ENCODE measurements at regions not wholly inside any gene's neighbourhood (a gene's known extent, or its start where the extent isn't known, plus 50 kb on each side); places are given as distances from the start of the nearest gene placed in this dataset.

GRCh38 chr16:13397126-13397525 lies 495.7 kb downstream of the SHISA9 start:
- no peak for DNase-seq

DNA sequence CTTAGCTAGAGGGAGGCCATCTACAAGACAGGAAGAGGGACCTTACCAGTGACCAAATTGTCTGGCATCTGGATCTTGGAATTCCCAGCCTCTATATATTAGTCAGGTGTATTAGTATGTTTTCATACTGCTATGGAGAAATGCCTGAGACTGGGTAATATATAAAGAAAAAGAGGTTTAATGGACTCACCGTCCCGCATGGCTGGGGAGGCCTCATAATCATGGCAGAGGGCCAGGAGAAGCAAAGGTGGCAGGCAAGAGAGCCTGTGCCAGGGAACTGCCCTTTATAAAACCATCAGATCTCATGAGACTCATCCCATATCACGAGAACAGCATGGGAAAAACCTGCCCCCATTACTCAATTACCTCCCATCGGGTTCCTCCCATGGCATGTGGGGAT lies 500.2 kb downstream of the SHISA9 start:
- no peak for DNase-seq

DNA sequence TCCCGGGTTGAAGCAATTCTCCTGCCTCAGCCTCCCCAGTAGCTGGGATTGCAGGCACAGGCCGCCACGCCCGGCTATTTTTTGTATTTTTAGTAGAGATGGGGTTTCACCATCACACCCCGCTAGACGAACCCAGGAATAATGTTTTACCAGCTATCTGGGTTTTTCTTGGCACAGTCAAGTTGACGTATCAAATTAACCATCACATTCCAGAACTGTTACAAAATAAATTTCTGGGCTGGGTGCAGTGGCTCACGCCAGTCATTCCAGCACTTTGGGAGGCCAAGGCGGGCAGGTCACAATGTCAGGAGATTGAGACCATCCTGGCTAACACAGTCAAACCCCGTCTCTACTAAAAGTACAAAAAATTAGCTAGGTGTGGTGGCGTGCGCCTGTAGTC lies 501.2 kb downstream of the SHISA9 start:
- no peak for DNase-seq

DNA sequence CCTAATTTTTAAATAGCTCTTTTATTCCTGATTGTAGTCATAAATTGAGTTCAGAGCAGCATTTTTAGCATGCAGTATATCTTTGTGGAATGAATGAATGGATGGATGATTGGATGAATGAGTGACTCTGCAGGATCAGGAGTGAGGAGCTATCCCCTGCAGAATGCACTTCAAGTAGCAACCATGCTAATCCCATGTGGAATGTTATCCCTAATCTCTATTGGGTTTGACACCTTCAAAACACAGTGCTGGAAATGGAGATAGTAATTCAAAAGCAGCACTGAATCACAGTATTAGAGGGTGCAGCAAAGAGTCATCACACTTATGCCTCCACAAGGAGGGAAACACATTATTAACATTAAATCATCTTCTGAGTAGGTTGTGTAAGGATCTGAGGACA lies 501.9 kb downstream of the SHISA9 start:
- DNase-seq: no peak

GRCh38 chr16:13414154-13414553 lies 505.8 kb upstream of the ERCC4 start:
- DNase-seq: no peak

DNA sequence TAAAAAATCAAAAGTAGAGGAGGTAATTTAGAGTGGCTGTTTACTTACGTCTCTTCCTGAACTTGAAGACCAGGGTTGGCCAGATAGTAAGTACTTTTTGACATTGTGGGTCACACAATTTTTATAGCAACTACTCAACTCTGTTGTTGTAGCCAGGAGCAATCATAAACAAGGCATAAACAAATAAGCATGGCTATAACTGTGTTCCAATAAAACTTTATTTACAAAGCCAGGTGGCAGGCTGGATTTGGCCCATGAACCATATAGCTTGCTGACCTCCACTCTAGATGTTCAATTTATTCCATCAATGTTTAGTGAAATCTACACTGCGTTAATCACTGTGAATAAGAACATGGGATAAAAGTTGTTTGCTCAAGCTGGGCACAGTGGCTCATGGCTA lies 500.4 kb upstream of the ERCC4 start:
- no peak for DNase-seq

GRCh38 chr16:13421726-13422125 lies 498.2 kb upstream of the ERCC4 start:
- no peak for DNase-seq

DNA sequence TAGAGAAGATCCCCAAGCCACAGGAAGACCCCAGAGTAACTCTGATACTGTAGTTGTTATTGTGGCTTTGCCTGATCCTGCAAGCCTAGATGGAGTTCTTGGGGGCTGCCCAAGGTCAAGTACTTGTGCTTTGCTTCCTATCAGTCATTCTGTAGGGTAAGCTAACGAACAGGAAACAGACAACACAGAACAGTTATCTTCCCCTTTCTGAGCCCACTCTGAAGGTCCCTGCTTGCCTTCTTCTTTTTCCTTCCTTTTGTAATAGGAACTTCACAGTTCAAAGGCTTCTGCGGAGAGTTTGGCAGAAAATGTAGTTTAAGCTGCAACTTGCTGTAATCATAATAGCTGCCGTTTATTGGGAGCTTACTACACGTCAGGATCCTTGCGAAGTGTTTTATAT lies 494.1 kb upstream of the ERCC4 start:
- DNase-seq: no peak

- DNase-seq: no peak
Measured at GRCh38 chr16:13426269-13426668, 493.7 kb upstream of the ERCC4 start.

DNA sequence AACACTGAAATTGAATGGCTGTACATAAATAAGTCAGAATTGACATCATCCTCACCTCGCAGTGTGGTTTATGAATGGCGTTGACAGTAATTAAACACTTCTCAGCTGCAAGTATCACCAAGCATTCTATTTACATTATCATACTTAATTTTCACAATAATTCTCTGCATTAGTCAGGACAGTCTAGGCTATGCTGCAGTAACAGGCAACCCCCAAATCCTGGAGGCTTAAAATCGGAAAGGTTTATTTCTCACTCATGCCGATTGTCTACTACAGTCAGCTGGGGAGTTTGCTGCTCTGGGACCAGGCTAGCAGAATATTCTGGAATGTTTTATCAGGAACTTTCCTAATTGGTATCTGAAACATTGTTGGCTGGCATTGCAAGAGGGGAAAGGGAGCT lies 493.2 kb upstream of the ERCC4 start:
- DNase-seq: no peak

DNA sequence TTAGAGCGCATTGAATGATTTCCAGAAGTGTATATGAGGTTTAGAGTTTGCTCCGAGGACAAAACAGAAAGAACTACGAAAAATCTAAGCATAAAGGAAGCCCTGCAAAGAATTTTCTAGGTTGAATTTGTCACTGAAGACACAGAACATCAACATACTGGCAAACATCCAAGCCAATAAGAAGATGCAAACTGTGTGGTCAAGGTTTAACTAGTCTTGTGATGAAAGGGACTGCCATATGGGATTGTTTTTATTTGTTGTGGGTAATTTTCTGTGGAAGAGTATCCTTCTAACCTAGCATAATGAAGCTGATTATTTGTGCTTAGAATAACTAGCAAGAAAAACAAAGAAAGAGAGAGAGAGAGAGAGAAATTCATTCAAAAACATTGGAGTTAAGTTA lies 492.0 kb upstream of the ERCC4 start:
- no peak for DNase-seq

GRCh38 chr16:13429416-13429815 lies 490.5 kb upstream of the ERCC4 start:
- no peak for DNase-seq

GRCh38 chr16:13435415-13435814 lies 484.5 kb upstream of the ERCC4 start:
- DNase-seq: no peak

- no peak for DNase-seq
Measured at GRCh38 chr16:13435873-13436474, 484.0 kb upstream of the ERCC4 start.

DNA sequence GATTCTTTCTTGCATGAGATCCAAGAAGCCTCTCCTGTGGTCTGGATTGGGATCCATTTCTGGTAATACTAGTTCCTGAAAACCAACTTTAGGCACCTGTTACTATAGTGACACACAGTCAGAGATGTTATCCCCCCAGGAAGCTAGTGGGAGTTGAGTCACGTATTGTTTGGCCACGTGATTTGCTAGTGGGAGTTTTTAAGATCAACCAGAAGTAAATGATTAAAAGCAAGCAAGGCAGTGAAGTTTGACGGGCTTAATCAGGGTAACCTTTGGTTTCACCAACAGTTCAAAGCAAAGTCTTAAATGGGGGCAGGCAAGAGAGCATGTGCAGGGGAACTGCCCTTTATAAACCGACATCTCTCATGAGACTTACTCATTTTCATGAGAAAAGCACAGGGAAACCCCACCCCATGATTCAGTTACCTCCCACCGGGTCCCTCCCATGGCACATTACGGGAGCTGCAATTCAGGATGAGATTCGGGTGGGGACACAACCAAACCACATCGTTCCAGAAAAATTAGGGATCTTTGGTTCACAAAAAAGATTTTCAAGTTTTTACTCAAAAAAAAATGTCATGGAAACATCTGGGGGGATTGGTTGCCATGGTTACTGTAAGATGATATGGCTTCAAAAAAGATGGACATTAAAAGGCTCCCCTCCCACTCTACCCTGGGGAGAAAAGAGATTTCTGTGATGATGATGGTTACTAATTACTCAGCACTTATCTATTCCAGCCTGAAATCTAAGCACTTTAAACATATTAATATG lies 483.1 kb upstream of the ERCC4 start:
- no peak for DNase-seq

GRCh38 chr16:13437413-13437795 lies 482.6 kb upstream of the ERCC4 start:
- DNase-seq: no peak

- no peak for DNase-seq
Measured at GRCh38 chr16:13438064-13438463, 481.9 kb upstream of the ERCC4 start.

GRCh38 chr16:13439766-13440165 lies 480.2 kb upstream of the ERCC4 start:
- DNase-seq: no peak

DNA sequence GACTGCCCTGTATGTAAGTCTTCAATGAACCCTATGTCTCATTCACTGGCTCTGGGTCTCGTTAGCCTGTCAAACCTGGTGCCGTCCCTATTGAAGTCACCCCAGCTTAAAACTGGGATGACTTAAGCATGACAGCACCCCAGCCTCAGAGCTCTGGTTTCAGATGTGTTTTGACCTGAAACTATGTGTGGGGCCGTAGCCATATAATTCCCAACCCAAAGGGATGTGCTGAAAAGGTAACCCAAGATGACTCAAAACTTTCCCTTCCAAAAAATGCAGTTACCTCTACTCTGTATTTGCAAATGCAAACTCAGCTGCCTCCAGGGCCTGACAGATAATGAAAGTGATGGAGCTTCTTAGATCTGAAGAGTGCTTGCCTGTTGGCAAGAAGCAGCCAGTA lies 478.3 kb upstream of the ERCC4 start:
- no peak for DNase-seq

DNA sequence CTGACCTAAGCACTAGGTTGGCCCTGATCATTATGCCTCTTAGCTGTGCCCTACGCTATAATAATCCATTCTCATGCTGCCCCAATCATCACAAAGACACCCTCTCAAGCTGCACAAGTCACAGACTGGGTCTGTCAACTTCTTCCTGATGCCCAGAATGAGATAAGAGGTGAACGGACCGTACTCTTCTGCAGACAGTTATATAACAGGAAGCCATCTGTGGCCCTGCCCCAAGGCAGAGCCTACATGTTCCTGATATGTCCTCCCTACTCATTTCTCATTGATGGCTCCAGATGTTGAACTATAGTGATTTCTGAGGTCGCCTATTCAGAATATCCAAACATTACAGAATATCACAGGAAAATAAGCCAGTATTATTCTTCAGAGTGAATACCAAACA lies 471.6 kb upstream of the ERCC4 start:
- DNase-seq: no peak

- DNase-seq: no peak
Measured at GRCh38 chr16:13453325-13453724, 466.6 kb upstream of the ERCC4 start.

GRCh38 chr16:13453938-13454553 lies 465.9 kb upstream of the ERCC4 start:
- peak; percentile 17 to 19 for DNase-seq

DNA sequence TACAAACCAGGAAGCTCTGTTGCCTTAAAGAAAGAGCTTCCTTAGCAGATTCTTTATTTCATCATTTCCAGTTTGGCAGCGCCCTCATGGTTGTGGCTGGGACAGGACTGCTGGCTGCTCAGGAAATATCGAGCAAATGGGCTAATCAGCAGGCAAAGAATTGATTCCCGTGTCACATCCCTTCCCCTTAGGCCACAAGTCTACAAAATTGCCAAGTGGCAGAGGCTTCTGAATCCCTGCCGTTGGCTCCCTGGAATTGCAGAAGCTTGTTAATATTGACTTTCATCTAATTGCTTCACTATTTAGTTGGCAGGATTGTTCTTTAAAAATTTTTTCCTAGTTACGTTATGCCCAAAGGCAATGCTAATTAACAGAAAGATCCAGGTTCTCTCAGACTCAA lies 456.3 kb upstream of the ERCC4 start:
- DNase-seq: no peak

DNA sequence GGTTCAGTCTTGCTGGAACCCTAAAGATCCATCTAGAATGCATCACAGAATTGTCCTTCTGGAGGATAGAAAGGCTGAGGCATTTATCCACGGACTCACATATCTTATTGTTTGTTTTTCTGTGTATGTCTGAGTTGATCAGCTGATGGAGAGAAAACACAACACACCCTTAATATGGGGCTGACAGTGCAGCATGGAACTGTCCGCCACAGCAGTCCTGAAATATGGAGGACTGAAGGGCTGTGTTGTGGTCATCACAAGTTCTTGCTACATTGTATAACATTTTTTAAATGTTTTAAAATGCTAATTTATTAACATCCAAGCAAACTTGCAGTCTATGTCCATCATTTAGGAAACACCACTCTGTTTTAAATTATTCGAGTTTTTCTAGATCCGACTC lies 448.9 kb upstream of the ERCC4 start:
- no peak for DNase-seq

- no peak for DNase-seq
Measured at GRCh38 chr16:13478991-13479390, 441.0 kb upstream of the ERCC4 start.
